PFSK-1 (cell line): ENCODE measurements at regions not wholly inside any gene's neighbourhood (a gene's known extent, or its start where the extent isn't known, plus 50 kb on each side); places are given as distances from the start of the nearest gene placed in this dataset.

Experiments
- FOXP2 ChIP-seq: optimal IDR thresholded peaks from 2 replicates; pipeline ENCODE3; 2011; ENCODE audit warnings: borderline replicate concordance, control low read depth, inconsistent platforms; ENCODE audit not compliant: insufficient read depth; ENCODE audit errors: extremely low read length, extremely low read depth
- POLR2AphosphoS5 ChIP-seq: IDR thresholded peaks from 2 replicates; pipeline ENCODE4 v1.6.1; 2012; ENCODE audit warnings: low read depth, mild to moderate bottlenecking, control low read depth, low read length, moderate library complexity
- REST ChIP-seq, 2 experiments: IDR thresholded peaks; 2 replicates each; pipeline versions ENCODE4 v1.6.1 to v1.8.0; 2011 to 2012; ENCODE audit warnings: low read depth in 2 of 2, low read length in 2 of 2, control low read depth in 1 of 2, inconsistent platforms in 1 of 2, mild to moderate bottlenecking in 1 of 2, moderate library complexity in 1 of 2; ENCODE audit not compliant: insufficient read depth in 1 of 2
- SIN3A ChIP-seq: IDR thresholded peaks from 2 replicates; pipeline ENCODE4 v1.6.1; 2012; ENCODE audit warnings: mild to moderate bottlenecking, low read length, moderate library complexity, borderline replicate concordance; ENCODE audit not compliant: insufficient read depth
- TAF1 ChIP-seq: IDR thresholded peaks from 2 replicates; pipeline ENCODE4 v1.6.1; 2012; ENCODE audit warnings: low read length, control low read depth, borderline replicate concordance; ENCODE audit not compliant: insufficient read depth

- TF ChIP-seq TAF1 (no peak), FOXP2 (no peak), SIN3A (no peak), POLR2AphosphoS5 (no peak), REST (IDR thresholded peaks at IDR 0.05; ENCODE audit: insufficient read depth in 1 of 2, low read depth in 2 of 2, low read length in 2 of 2) (no peak)
These were observed 50.3 kb upstream of the CABCOCO1 start for GRCh38 chr10:61612450-61612849.

- TF ChIP-seq POLR2AphosphoS5 (no peak), SIN3A (no peak), FOXP2 (no peak), TAF1 (no peak), REST (IDR thresholded peaks at IDR 0.05; ENCODE audit: insufficient read depth in 1 of 2, low read depth in 2 of 2, low read length in 2 of 2) (no peak)
These were observed 50.7 kb upstream of the CABCOCO1 start for GRCh38 chr10:61612009-61612408.

GRCh38 chr10:61609701-61610100, 53.0 kb upstream of the CABCOCO1 start:
- TF ChIP-seq SIN3A, result no peak
- TF ChIP-seq FOXP2, result no peak
- TF ChIP-seq TAF1, result no peak

- TF ChIP-seq TAF1 (no peak), POLR2AphosphoS5 (no peak), FOXP2 (no peak), SIN3A (no peak), REST (IDR thresholded peaks at IDR 0.05; ENCODE audit: insufficient read depth in 1 of 2, low read depth in 2 of 2, low read length in 2 of 2) (no peak)
These were observed 54.3 kb upstream of the CABCOCO1 start for GRCh38 chr10:61608255-61609033.

- TF ChIP-seq FOXP2 (no peak), TAF1 (no peak), SIN3A (no peak), POLR2AphosphoS5 (no peak), REST (IDR thresholded peaks at IDR 0.05; ENCODE audit: insufficient read depth in 1 of 2, low read depth in 2 of 2, low read length in 2 of 2) (no peak)
These were observed 55.5 kb upstream of the CABCOCO1 start for GRCh38 chr10:61606959-61607907.
